PC-3 (cell line): ENCODE measurements at regions not wholly inside any gene's neighbourhood (a gene's known extent, or its start where the extent isn't known, plus 50 kb on each side); places are given as distances from the start of the nearest gene placed in this dataset.

ENCODE experiments used
- EZH2 ChIP-seq: fragments of 300-600 bp; sonication (generic); IDR thresholded peaks from one replicate; pipeline ENCODE4 v1.6.1; 2017; ENCODE audit warnings: antibody characterized with exemption, mild to moderate bottlenecking, low read length; ENCODE audit not compliant: unreplicated experiment
- EZH2phosphoT487 ChIP-seq: fragments of 300-600 bp; sonication (generic); IDR thresholded peaks from 2 replicates; pipeline ENCODE4 v1.6.1; 2018; ENCODE audit warnings: mild to moderate bottlenecking, antibody characterized with exemption, low read length, borderline replicate concordance

DNA sequence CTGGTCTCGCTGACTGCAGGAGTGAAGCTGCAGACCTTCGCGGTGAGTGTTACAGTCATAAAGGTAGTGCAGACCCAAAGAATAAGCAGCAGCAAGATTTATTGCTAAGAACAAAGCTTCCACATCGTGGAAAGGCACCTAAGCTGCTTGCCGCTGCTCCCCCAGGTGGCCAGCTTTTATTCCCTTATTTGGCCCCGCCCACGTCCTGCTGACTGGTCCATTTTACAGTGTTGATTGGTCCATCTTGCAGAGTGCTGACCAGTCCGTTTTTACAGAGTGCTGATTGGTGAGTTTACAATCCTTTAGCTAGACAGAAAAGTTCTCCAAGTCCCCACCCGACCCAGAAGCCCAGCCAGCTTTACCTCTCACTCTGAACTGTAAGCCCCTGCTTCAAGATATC is 227.8 kb downstream of the ABCC12 start:
- TF ChIP-seq EZH2 (no peak), EZH2phosphoT487 (no peak)
